HG03108 (cell line): ENCODE measurements at regions not wholly inside any gene's neighbourhood (a gene's known extent, or its start where the extent isn't known, plus 50 kb on each side); places are given as distances from the start of the nearest gene placed in this dataset.

ENCODE experiments used
- ATAC-seq: cut with Tn5 transposase; IDR thresholded peaks from one replicate; pipeline ENCODE4 v1.9.1; 2021; ENCODE audit warnings: moderate library complexity; ENCODE audit not compliant: unreplicated experiment

DNA sequence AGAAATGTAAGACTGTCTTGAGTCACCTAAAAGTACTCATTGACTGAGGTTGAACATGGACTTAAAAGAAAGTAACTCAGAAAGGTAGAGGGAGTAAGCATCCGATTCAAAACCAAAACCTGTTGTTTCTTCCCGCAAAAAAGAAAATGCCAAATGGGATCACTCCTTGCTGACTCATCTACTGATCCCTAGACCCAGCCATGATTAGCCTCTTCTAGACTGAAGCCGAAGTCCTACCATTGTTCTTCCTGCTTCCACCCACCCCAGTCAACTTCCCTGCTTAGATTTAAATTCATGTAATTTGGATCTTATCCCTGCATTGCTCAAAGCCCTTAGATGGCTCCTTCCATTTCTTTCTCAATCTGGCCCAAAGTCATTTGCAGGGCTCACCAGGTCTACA, 760.5 kb upstream of the SOX9 start:
- ATAC-seq = no peak

DNA sequence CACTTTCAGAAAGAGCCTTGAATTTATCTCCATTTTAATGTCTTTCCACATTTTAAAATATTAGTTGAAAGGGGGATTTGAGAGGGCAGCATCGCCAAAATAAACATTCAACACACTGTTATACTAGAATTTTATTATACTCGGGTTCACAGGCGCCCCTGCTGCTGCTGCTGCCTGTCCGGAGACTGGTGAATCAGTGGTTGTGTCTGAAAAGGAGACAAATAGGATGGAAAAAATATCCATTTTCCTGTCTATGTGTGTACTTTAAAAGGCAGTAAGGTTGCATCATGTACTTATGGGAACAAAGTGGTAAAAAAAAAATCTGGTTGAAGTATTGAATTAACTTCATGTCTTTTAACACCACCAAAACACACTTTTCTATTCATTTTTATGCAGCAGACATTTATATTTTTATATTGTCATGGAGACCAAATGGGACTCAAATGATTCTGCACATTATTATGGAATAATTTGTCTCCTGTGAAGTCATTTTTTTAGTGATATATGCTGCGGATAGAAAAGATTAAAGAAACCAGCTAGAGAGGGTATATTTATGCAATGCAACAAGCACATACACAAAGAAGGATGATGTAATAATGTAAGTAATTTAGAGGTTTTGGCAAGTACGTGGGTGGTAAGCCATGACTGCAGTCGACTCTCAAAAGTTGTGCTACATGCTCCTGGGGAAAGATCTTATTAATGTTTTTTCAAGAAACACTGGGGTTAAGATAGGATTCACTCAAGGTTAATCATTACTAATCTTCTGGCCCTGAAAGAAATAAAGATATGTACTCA, 759.0 kb upstream of the SOX9 start:
- ATAC-seq = no peak

DNA sequence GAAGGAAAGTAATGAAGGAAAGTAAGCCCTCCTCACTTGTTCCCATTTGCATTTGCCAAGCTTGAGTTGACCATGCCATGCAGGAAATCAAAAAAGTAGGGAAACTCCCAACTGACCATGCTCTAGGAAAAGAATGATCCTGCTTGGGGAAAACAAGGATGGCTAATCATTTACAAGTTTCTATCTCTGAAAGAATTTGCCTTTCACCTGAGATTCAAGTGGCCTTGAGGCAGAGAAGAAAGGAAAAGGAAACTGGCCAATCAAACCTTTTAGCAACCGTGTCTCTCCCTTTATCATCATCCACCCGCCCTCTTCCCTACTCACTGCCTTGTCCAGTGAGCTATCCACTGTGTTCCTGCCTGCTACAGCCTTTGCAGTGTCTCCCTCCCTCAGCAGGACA, 757.2 kb upstream of the SOX9 start:
- no peak for ATAC-seq

DNA sequence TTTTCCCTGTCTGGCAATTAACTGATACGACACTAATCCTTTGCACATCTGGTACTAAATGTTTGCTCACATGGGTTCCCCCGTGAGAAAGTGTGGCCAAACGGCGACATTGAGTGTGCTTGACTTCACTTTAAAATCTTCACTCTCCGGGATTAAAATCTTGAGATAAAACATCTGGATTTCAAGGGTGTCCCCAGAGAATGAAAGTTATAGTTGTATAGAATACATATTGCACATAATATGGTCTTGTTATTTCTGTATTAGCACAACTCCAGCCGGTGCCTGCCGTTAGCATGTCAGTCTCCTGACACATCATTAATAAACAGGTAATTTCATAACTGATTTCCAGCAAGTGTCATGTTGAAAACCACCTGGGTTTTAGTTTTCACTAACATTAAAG, 749.0 kb upstream of the SOX9 start:
- ATAC-seq = no peak

DNA sequence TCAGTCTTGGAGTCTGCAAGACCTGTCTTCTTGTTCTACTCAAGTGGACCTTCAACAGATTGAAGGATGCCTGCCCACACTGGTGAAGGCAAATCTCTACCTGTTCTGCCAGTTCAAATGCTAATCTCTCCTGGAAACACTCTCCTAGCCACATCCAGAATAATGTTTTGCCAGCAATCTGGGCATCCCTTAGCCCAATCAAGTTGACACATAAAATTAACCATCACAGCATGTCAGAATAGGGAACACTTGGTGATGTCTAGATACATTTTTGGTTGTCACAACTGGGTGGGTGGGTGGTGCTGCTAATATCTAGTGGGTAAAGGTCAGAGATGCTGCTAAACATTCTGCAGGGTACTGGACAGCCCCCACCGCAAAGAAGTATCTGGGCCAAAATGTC, 744.9 kb upstream of the SOX9 start:
- ATAC-seq = no peak

DNA sequence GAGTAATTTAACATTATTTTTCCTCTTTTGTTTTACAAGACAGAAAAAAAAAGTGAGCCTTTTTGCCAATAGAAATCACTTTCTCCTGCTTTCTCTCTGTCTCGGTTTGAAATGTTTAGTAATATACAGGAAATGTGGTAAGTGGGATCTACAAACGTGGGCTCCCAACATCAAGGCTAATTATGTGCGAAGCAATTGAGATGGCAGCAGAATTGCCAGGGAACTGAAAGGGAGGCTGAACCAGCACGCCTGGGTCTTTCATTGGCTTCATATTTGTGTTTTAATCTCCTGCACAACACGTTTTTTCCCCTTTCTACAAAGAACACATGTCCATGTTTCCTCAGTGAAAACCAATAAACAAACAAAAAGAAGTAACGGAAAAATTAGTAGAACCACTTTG, 743.9 kb upstream of the SOX9 start:
- no peak for ATAC-seq

DNA sequence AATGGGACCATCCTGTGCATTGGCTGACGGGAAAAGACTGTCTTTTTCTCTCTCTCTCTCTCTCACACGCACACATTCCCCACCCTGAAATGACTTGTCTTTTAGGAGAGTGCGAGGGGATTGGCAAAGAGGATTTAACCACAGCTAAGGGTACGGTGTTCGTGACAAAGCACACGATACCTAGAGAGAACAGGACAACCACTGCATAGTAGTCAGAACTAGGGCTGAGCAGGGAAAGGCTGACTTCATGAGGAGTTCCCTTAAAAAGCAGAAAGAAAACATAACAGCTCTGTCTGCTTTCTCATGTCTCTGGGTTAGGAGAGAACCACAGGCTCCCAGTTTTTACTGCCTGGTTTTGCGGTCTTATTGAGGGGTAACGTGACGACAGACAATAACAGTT, 742.8 kb upstream of the SOX9 start:
- ATAC-seq = no peak

DNA sequence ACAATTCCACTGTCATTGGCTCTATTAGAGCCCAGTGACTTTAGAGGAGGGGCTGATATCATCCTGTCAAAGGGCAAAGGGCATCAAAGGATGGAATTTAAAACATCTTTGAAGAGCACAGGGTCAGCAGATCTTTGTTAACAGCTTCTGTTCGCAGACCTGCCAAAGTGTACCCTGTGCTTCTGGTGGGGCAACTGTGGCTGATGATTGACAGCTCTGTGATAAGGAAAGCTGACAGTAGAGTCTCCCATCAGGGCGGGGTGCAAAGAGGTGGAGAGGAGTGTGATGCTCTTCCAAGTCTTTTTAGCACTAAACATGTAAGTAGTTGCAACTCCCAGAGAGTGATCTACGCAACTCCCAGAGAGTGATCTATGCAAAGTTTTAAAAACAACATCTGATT, 742.1 kb upstream of the SOX9 start:
- no peak for ATAC-seq

DNA sequence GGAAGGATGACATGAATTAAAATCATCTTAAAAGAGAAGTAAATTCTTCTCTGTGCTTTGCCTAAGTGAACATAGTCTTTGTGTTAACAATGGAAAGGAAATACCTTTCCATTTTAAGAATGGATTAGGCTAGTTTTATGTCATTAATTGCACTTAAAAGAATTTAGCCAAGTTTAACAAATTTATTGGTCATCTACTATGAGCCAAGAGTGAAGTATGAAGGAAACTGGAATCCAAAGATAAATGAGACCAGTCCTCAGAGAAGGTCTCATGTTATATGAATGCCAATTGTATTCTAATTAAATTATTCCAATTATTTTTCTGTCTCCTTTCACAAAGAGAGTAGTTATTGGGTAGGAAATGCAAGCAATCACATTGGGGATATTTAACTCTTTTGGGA, 741.3 kb upstream of the SOX9 start:
- ATAC-seq = no peak

DNA sequence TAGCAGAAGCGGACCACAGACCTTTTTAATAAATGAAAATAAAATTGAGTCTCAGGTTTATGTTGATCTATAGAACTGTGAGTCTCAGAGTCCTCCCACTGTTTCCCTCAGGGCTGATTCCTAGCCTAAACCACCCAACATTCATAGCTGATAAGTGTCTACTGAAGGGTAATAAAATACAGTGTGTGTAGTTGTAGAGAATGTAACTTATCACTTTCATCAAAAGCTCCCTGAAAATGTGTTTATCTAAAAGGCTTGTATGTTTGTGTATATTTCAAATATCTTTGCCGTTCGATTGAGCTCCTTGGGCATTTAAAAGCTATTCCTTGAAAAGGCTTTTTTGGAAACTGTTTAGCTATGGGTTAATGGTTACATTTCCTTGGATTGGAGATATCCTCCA, 740.3 kb upstream of the SOX9 start:
- ATAC-seq = no peak

DNA sequence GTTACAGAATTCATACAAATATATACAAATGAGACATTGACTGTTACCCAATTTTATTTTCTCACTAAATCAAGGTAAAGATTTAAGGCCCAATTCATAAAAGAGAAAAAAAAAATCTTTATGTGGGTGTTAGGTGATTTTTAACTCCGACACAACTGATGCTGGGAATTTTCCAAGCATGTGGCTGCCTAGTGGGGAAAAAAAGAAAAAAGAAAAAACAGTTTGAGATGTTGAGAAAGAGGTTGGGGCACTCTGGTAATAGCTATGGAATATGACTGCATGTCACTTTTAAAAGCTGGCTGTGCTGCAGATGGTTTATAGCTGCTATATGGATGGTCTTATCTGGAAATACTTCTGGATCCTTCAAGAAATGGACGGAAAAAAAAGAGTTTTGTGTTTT, 739.9 kb upstream of the SOX9 start:
- ATAC-seq = no peak

DNA sequence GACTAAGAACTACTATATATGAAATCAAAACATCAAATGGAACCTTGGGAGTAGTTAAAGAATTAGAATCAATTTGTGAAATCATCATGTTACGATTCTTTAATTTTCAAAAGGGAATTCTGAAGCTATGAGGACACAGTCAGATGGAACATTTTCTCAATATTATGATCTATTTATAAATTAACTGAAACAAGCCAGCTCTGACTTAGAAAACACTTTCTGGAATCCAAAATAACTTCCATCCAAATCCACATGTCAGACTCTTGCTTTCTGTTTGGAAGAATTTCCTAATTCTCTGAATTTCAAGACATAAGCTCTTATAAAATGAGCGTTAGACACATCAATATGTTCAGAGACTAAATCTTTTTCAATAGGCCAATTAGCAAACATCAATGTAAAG, 737.7 kb upstream of the SOX9 start:
- no peak for ATAC-seq

DNA sequence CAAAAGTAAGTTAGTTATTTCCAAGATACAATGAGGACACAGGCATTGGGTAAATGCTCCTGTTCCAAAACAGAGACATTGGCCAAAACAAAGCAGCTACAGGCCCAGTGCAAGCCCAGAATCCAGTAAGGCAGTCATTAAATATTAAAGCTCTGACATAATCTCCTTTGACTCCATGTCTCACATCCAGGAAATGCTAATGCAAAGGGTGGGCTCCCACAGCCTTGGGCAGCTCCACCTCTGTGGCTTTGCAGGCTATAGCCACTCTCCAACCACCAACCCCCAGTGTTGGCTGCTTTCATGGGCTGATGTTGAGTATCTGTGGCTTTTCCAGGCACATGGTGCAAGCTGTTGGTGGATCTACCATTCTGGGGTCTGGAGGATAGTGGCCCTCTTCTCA, 733.4 kb upstream of the SOX9 start:
- no peak for ATAC-seq

DNA sequence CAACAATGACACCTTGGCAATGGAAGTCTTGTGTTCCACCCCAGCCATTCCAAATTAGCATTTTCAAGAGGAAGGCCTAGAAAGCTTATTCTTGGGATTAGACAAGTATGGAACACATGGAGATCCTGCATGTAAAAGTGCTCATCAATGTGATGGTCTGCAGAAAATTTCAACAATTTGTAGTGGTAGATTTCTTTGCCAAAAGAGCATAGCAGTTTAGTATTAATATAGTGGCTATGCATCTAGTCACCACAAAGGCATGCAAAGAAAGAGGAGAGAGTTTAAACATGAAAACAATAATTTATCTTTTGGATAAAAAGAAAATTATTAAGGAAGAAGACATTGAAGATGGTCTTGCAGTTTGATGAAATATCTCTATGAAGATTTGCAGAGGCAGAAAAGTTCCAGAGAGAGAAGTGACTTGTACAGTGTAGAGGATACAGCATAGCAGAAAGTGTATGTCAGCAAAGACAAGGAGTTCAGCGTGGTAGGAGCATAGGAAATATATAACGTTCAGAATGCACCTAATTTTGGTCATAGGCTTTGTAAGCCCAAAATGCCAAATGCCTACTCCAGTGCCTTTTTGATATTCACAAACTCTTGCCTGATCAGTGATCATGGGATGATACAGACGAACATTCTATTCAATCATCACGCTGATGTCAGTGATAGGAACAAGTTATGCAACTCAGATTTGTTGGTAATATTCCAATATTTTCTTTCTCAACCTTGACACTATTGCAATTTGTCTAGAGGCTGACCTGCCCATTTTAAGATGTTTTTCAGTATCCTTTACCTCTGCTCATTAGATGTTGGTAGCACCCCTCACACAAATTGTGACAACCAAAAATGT, 727.9 kb upstream of the SOX9 start:
- no peak for ATAC-seq

DNA sequence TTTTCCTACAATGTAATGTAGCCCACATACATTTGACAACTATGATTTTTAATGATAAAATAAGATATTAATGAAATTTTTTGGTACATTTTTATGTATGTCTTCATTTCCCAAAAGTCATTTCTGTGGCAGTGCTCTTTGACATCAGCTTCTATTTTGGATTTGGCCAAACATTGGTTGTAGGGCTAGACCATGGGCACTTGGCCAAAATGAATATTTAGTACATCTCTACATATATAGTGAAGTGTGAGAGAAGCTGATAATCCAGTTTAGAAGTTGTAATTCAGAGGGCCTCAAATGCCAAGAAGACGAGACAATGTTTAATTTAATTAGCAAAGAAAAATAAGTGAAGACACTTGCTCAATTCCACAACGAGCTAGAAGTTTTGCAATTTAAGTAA, 724.9 kb upstream of the SOX9 start:
- no peak for ATAC-seq

DNA sequence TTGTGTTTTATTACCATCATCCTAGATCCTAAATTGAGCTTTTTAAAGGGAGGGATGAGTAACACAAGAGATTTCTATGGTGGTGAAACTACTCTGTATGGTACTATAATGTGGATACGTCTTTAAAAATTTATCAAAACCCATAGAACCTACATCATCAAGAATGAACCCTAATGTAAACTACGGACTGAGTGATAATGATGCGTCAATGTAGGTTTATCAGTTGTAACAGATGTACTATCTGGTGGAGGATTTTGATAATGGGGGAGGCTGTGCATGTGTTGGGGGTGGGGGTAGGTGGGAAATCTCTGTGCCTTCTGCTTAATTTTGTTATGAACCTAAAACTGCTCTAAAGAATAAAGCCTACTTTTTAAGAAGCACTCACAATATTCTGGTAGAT, 724.1 kb upstream of the SOX9 start:
- ATAC-seq = no peak

DNA sequence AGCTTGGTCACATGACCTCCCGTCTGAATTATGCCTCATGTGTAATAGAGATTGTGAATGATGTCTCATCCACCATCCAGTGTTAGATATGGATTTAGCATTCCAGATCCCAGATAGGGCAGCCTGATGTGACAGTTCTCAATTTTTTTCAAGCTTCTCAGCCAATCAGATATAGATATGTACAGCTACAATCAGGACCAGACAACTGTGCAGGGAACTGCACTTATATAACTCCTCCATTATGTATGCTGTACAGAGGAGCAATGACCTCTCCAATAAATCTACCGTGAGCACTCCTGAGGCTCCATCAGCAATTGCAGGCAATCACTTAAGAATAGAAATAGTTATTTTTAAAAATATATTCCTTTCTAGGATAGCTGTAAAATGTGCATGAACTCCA, 722.8 kb upstream of the SOX9 start:
- no peak for ATAC-seq

DNA sequence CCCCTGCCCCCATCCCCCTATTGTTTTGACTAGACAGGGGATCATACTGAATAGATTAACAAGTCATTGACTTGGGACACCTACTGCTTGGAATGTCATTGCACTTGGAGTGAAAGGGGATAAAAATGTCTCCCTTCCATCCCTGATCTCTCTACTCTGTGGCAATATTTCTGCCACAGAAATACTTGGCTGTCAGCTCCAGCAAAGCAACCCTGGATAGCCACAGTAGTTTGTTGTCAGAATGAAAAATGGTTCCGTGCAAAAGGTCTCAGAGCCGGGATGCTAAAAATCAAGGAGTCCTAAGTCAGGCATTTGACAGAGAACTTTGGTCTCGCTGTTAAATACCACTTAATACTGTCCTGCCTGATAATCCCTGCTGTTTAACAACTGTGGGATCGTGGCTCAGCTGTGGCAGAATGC, 722.0 kb upstream of the SOX9 start:
- no peak for ATAC-seq

DNA sequence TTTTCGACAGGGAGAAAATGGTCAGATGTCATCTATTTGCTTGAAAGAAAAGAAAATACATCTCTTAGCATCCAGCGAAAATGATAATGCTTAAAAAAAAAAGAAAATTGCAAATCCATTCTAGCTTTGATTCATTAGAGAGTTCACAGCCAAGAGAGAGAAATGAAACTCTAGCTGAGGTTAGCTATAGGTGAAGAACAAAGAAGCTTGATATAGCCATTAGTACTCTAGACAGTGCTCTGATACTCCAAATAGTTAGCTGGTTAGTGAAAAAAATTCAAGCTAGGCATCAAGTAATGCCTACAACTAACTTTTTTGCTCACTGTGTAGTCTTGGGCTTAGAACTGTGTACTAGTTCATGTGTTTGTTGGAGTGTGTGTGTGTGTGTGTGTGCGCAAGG, 721.6 kb upstream of the SOX9 start:
- ATAC-seq = no peak

DNA sequence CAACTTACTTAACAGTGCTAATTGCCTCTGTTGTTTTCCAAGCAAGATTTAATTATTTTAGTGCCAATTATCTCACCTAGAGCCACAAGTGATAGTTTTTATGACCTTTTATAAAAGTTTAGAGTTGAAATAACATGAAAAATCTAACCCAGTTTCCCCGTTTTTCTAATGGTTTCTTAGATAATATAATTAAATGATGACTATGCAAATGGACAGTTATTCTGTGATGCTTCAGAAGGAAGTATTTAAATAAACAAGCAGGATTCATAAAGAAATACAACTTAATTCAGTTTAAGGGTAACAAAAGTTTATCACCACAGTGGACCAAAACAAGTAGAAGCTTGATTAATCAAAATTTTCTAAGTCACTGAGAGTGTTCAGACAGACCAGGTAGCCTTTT, 721.2 kb upstream of the SOX9 start:
- no peak for ATAC-seq

DNA sequence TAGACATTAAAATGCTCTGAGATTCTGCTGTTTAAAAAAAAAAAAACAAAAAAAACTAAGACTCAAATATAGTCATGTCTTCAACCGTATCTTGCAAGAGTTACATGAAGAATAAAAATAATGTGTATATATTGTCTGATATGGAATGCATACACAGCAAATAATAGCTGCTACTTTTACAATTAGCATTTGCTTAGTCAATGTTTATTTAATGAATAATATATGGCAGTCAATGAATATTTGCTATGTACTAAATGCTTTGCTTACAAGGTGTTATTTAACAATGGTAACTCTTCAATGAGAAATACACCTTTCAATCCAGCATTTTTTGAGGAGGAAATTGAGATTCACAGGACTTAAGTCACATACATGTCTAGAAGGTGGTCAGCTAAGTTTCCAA, 718.8 kb upstream of the SOX9 start:
- no peak for ATAC-seq

DNA sequence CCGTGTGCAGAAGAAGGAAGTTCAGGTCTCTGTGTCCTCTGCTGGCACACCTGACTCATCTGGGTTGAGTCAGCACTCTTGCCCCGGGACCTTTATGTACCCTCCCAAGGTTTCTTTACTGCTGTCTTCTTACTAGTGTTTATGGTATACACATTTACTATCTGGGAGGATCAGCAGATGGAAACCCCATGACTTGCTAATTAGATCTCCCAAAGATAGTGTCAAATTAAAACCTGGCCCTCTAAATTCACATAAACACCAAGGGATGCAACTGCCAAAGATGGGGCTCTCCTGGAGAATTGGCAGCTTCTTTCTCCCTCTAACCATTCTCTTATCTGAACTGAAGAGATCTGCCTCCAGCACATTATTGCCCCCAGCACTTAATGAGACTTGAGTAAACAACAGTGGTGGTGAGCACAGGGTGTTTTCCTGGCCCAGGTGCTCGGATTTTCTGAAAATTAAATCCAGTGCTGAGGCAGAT, 718.1 kb upstream of the SOX9 start:
- ATAC-seq = no peak
